ENCODE measurements at regions not wholly inside any gene's neighbourhood (a gene's known extent, or its start where the extent isn't known, plus 50 kb on each side); places are given as distances from the start of the nearest gene placed in this dataset.

GRCh38 chr4:101693842-101694398, 96.6 kb upstream of the BANK1 start:
- peaks cover 7 to 9% of the 10 kb centered on the region in 2 donors for H3K4me1 ChIP-seq
- H3K27me3 ChIP-seq, result no peaks in the 10 kb centered on the region
- H3K9me3 ChIP-seq, result no peaks in the 10 kb centered on the region
- TF ChIP-seq CTCF (IDR thresholded peaks at IDR 0.05) (no peak), POLR2A (IDR thresholded peaks at IDR 0.05) (no peak)
- no peaks in the 10 kb centered on the region for H3K36me3 ChIP-seq
- WGBS, 2 donors, result 42 to 47% methylated on average over 6 of the region's 6 CpGs
- H3K4me3 ChIP-seq (replicated peaks in 1 of 3), result no peak overlapping the region
- intact Hi-C loops (cut with DNase I), result no loop called here
- peak in 1 of 2 donors; percentile 3 for DNase-seq
- no peak overlapping the region for H3K27ac ChIP-seq

GRCh38 chr4:101689220-101689619, 101.3 kb upstream of the BANK1 start:
- 98 to 100% methylated on average over 1 of the region's 1 CpG for WGBS, 2 donors
- no peak overlapping the region for H3K4me3 ChIP-seq (replicated peaks in 1 of 3)
- intact Hi-C loops (cut with DNase I), result no loop called here

GRCh38 chr4:101685126-101685525, 105.4 kb upstream of the BANK1 start:
- H3K4me1 ChIP-seq, result no peaks in the 10 kb centered on the region
- H3K36me3 ChIP-seq, result no peaks in the 10 kb centered on the region
- H3K4me3 ChIP-seq (replicated peaks in 1 of 3), result no peak overlapping the region
- no peaks in the 10 kb centered on the region for H3K27me3 ChIP-seq
- no peak for DNase-seq
- no peak overlapping the region for H3K27ac ChIP-seq
- intact Hi-C loops (cut with DNase I), result no loop called here
- TF ChIP-seq CTCF (IDR thresholded peaks at IDR 0.05) (no peak), POLR2A (IDR thresholded peaks at IDR 0.05) (no peak)
- WGBS, 2 donors, result 90 to 93% methylated on average over 1 of the region's 1 CpG
- no peaks in the 10 kb centered on the region for H3K9me3 ChIP-seq

More at GRCh38 chr4:101689220-101689619, 101.3 kb upstream of the BANK1 start:
- TF ChIP-seq CTCF (IDR thresholded peaks at IDR 0.05) (no peak), POLR2A (IDR thresholded peaks at IDR 0.05) (no peak)
- no peaks in the 10 kb centered on the region for H3K9me3 ChIP-seq
- no peak for DNase-seq
- no peak overlapping the region for H3K27ac ChIP-seq
- H3K27me3 ChIP-seq, result no peaks in the 10 kb centered on the region
- no peaks in the 10 kb centered on the region for H3K36me3 ChIP-seq
- no peaks in the 10 kb centered on the region for H3K4me1 ChIP-seq

DNA sequence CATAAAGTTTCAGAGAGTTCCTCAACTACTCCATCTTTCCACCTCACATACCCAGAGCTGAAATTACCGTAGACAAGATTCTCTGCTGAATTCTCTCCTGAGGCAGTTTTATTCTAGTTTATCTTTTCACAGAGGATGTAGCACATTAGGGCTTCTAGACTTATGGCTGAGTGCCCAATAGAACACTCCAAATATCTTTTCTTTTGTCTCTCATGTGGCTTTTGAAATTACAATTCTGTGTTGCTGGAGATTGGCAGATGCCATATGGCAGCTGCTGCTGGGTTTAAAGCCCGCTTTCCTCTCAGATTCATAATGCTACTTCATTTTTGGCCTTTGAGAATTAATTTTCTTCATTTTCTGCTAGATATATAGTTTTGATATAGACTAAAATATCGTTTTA, 107.6 kb upstream of the BANK1 start:
- no peaks in the 10 kb centered on the region for H3K4me1 ChIP-seq
- H3K4me3 ChIP-seq (replicated peaks in 1 of 3), result no peak overlapping the region
- no peaks in the 10 kb centered on the region for H3K27me3 ChIP-seq
- 83 to 88% methylated on average over 3 of the region's 3 CpGs for WGBS, 2 donors
- DNase-seq, result no peak
- no peaks in the 10 kb centered on the region for H3K9me3 ChIP-seq
- TF ChIP-seq CTCF (IDR thresholded peaks at IDR 0.05), result no peak
- no peak overlapping the region for H3K27ac ChIP-seq
- H3K36me3 ChIP-seq, result no peaks in the 10 kb centered on the region
- intact Hi-C loops (cut with DNase I), result no loop called here

DNA sequence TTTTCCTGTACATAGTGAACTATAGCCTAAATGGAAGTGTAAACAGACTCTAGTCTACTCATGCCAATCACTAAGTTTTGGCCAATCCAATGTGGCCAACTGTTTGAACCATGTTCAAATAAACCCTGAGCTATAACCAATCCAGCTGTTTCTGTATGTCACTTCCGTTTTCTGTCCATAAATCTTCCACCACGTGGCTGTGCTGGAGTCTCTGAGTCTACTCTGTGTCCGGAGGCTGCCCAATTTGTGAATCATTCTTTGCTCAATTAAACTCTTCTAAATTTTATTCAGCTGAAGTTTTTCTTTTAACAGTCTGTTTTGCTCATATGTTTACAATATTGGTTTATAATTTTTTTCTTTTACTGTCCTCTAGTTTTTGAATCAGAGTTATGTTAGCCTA, 112.3 kb upstream of the BANK1 start:
- H3K4me1 ChIP-seq, result no peaks in the 10 kb centered on the region
- H3K27me3 ChIP-seq, result no peaks in the 10 kb centered on the region
- H3K4me3 ChIP-seq (replicated peaks in 1 of 3), result no peak overlapping the region
- 71 to 76% methylated on average over 3 of the region's 3 CpGs for WGBS, 2 donors
- intact Hi-C loops (cut with DNase I), result no loop called here
- no peaks in the 10 kb centered on the region for H3K9me3 ChIP-seq
- no peak overlapping the region for H3K27ac ChIP-seq
- no peaks in the 10 kb centered on the region for H3K36me3 ChIP-seq
- TF ChIP-seq CTCF (IDR thresholded peaks at IDR 0.05) (no peak), POLR2A (IDR thresholded peaks at IDR 0.05) (no peak)
- no peak for DNase-seq
